ENCODE measurements at regions not wholly inside any gene's neighbourhood (a gene's known extent, or its start where the extent isn't known, plus 50 kb on each side); places are given as distances from the start of the nearest gene placed in this dataset.
A peak's percentile ranks its signal among the peaks of the same experiment; 100 is the strongest.

- peak; percentile 44 for DNase-seq
- H3K79me2 ChIP-seq (ENCODE audit: low read length): no peaks in the 10 kb centered on the region
Observed at GRCh38 chr21:15645830-15646229, 84.0 kb upstream of the USP25 start.

GRCh38 chr21:15650735-15651134 lies 79.0 kb upstream of the USP25 start:
- DNase-seq (no peak), ATAC-seq (no peak)
- no peaks in the 10 kb centered on the region for H3K9me3 ChIP-seq (ENCODE audit: low read length)
- no peaks in the 10 kb centered on the region for H3F3A ChIP-seq (ENCODE audit: low read length, unreplicated experiment)
- H3K9ac ChIP-seq (ENCODE audit: low read length): no peak overlapping the region
- BruUV-seq (replicated peaks): no TSS peak
- H2AFZ ChIP-seq (ENCODE audit: low read length): no peak overlapping the region
- H3K79me2 ChIP-seq (ENCODE audit: low read length): no peaks in the 10 kb centered on the region
- intact Hi-C loops (cut with micrococcal nuclease): no loop called here
- TF ChIP-seq EZH2 (IDR thresholded peaks at IDR 0.05; ENCODE audit: low read length, unreplicated experiment) (no peak), CTCF (conservative IDR thresholded peaks at IDR 0.05; ENCODE audit: low read depth, low read length) (no peak), EZH2phosphoT487 (IDR thresholded peaks at IDR 0.05; ENCODE audit: borderline replicate concordance, low read length) (no peak)
- peaks cover 10% of the 10 kb centered on the region; the same call in 1 of the 2 replicates for H3K4me1 ChIP-seq (ENCODE audit: insufficient read depth, low read length)
- no peak overlapping the region for H3K4me2 ChIP-seq (ENCODE audit: low read length)
- H3K4me3 ChIP-seq (ENCODE audit: low read length): no peak overlapping the region
- H4K20me1 ChIP-seq (ENCODE audit: low read length): no peaks in the 10 kb centered on the region
- no peak overlapping the region for H3K27ac ChIP-seq (ENCODE audit: low read length)
- no peaks in the 10 kb centered on the region for H3K9me2 ChIP-seq (replicated peaks; ENCODE audit: low read length)
- POLR2A ChIA-PET (ENCODE audit: unreplicated experiment): no interaction called here
- CTCF ChIA-PET: no interaction called here
- no peaks in the 10 kb centered on the region for H3K27me3 ChIP-seq (ENCODE audit: low read length)
- H3K36me3 ChIP-seq (ENCODE audit: low read depth, low read length): no peaks in the 10 kb centered on the region

More at GRCh38 chr21:15645830-15646229, 84.0 kb upstream of the USP25 start:
- Histone ChIP-seq H3K4me3 (ENCODE audit: low read length) (no peak overlapping the region), H3K9ac (ENCODE audit: low read length) (no peak overlapping the region), H3K4me1 (ENCODE audit: insufficient read depth, low read length) (peaks cover 5% of the 10 kb centered on the region; the same call in 1 of the 2 replicates), H3K27me3 (ENCODE audit: low read length) (no peaks in the 10 kb centered on the region), H3K27ac (ENCODE audit: low read length) (no peak overlapping the region), H4K20me1 (ENCODE audit: low read length) (no peaks in the 10 kb centered on the region), H2AFZ (ENCODE audit: low read length) (0 out of 2 replicates have a peak overlapping the region, but pooled peaks have one; percentile 34), H3K36me3 (ENCODE audit: low read depth, low read length) (no peaks in the 10 kb centered on the region), H3K9me3 (ENCODE audit: low read length) (no peaks in the 10 kb centered on the region), H3F3A (ENCODE audit: low read length, unreplicated experiment) (no peaks in the 10 kb centered on the region), H3K9me2 (replicated peaks; ENCODE audit: low read length) (no peaks in the 10 kb centered on the region), H3K4me2 (ENCODE audit: low read length) (no peak overlapping the region)
- no TSS peak for BruUV-seq (replicated peaks)
- ChIA-PET CTCF (no interaction called here), POLR2A (ENCODE audit: unreplicated experiment) (no interaction called here)
- intact Hi-C loops (cut with micrococcal nuclease): no loop called here
- ATAC-seq: peak; percentile 74
- TF ChIP-seq EZH2 (IDR thresholded peaks at IDR 0.05; ENCODE audit: low read length, unreplicated experiment) (no peak), CTCF (conservative IDR thresholded peaks at IDR 0.05; ENCODE audit: low read depth, low read length) (no peak), EZH2phosphoT487 (IDR thresholded peaks at IDR 0.05; ENCODE audit: borderline replicate concordance, low read length) (no peak)

GRCh38 chr21:15651172-15651571 lies 78.6 kb upstream of the USP25 start:
- Histone ChIP-seq H4K20me1 (ENCODE audit: low read length) (no peaks in the 10 kb centered on the region), H3K4me1 (ENCODE audit: insufficient read depth, low read length) (peaks cover 6% of the 10 kb centered on the region; the same call in 1 of the 2 replicates), H3K27me3 (ENCODE audit: low read length) (no peaks in the 10 kb centered on the region), H3K79me2 (ENCODE audit: low read length) (no peaks in the 10 kb centered on the region), H3K4me3 (ENCODE audit: low read length) (no peak overlapping the region), H3K4me2 (ENCODE audit: low read length) (no peak overlapping the region), H3K9ac (ENCODE audit: low read length) (no peak overlapping the region), H2AFZ (ENCODE audit: low read length) (no peak overlapping the region), H3K9me3 (ENCODE audit: low read length) (no peaks in the 10 kb centered on the region), H3K27ac (ENCODE audit: low read length) (no peak overlapping the region), H3F3A (ENCODE audit: low read length, unreplicated experiment) (no peaks in the 10 kb centered on the region), H3K9me2 (replicated peaks; ENCODE audit: low read length) (no peaks in the 10 kb centered on the region), H3K36me3 (ENCODE audit: low read depth, low read length) (no peaks in the 10 kb centered on the region)
- BruUV-seq (replicated peaks): no TSS peak
- peak; percentile 16 for DNase-seq
- ChIA-PET POLR2A (ENCODE audit: unreplicated experiment) (no interaction called here), CTCF (no interaction called here)
- no peak for TF ChIP-seq EZH2phosphoT487 (IDR thresholded peaks at IDR 0.05; ENCODE audit: borderline replicate concordance, low read length)
- TF ChIP-seq EZH2 (IDR thresholded peaks at IDR 0.05; ENCODE audit: low read length, unreplicated experiment): no peak
- ATAC-seq: no peak
- intact Hi-C loops (cut with micrococcal nuclease): no loop called here

Data from PC-3 (cell line).